KMS-11 (cell line): ENCODE measurements at regions not wholly inside any gene's neighbourhood (a gene's known extent, or its start where the extent isn't known, plus 50 kb on each side); places are given as distances from the start of the nearest gene placed in this dataset.

Source experiments
- H2AFZ ChIP-seq: fragments of 200-600 bp; sonication (generic); 2 replicates; pipeline ENCODE4 v1.6.1; 2016; ENCODE audit warnings: antibody characterized with exemption, mixed run types, low read depth
- H3K27ac ChIP-seq: fragments of 200-600 bp; sonication (generic); 2 replicates; pipeline ENCODE4 v1.6.1; 2016; ENCODE audit warnings: mild to moderate bottlenecking, mixed run types
- H3K27me3 ChIP-seq: fragments of 200-600 bp; sonication (generic); 2 replicates; pipeline ENCODE4 v1.6.1; 2017; ENCODE audit warnings: mild to moderate bottlenecking, low read depth, mixed run types, moderate library complexity; ENCODE audit not compliant: insufficient read depth
- H3K36me3 ChIP-seq: fragments of 200-600 bp; sonication (generic); 2 replicates; pipeline ENCODE4 v1.6.1; 2017; ENCODE audit warnings: mild to moderate bottlenecking, mixed run types; ENCODE audit not compliant: insufficient read depth
- H3K4me1 ChIP-seq: fragments of 200-600 bp; sonication (generic); 2 replicates; pipeline ENCODE4 v1.6.1; 2016; ENCODE audit warnings: mild to moderate bottlenecking, low read depth, mixed run types; ENCODE audit not compliant: poor library complexity, severe bottlenecking
- H3K4me2 ChIP-seq: fragments of 200-600 bp; sonication (generic); 2 replicates; pipeline ENCODE4 v1.7.0; 2016; ENCODE audit warnings: mild to moderate bottlenecking, mixed run types
- H3K4me3 ChIP-seq: fragments of 200-600 bp; sonication (generic); IDR thresholded peaks from 2 replicates; pipeline ENCODE4 v1.6.1; 2017; ENCODE audit warnings: low read depth, low read length, mixed read lengths; ENCODE audit not compliant: insufficient read depth
- H3K79me2 ChIP-seq: fragments of 200-600 bp; sonication (generic); 2 replicates; pipeline ENCODE4 v1.6.1; 2016; ENCODE audit warnings: low read depth, mixed run types; ENCODE audit not compliant: insufficient read depth
- H3K9ac ChIP-seq: fragments of 200-600 bp; sonication (generic); 2 replicates; pipeline ENCODE4 v1.6.1; 2016; ENCODE audit warnings: mild to moderate bottlenecking, mixed run types
- H4K20me1 ChIP-seq: fragments of 200-600 bp; sonication (generic); 2 replicates; pipeline ENCODE4 v1.6.1; 2016; ENCODE audit warnings: mild to moderate bottlenecking, mixed run types; ENCODE audit not compliant: insufficient read depth
- TF ChIP-seq, protein P1 (sequence below): fragments of 200-600 bp; sonication (generic); conservative IDR thresholded peaks from 2 replicates; pipeline ENCODE4 v1.6.1; 2017; ENCODE audit warnings: low read depth, mild to moderate bottlenecking, antibody characterized with exemption, low read length, moderate library complexity, mixed read lengths

DNA sequence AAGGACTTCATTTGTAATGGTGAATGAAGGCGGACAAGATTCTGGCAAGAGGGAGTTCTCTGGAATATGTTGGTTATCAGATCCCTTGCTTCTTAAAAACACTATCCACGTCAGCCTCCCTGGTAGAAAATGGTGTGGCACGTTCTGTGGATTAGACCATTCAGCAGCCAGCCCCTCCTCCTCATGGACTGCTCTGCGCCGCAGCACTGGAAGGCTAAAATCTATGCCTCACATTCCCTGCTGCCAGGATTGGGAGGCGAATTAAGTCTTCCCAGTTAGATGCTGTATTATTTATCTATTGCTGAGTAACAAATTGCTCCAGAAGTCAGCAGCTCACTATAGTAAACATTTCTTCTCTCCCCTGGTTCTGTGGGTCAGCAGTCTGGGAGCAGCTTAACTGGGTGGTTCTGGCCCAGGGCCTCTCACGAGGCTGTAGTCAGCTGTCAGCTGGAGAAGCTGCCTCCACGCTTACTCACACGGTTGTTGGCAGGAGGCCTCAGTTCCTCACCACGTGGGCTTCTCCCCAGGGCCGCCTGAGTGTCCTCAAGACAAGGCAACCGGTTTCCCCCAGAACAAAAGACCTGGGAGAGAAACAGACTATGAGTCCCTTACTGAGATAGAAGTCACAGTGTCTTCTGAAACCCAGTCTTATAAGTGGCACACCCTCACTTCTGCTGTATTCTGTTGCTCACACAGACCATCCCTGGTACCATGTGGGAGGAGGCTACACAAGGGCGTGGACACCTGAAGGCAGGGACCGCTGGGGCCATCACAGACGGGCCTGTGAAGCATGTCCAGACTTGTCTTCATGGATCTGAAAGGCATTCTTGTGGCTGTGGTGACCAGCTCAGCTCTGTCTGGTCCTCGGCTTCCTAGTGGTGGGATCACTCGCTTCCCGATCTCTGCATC, 101.0 kb downstream of the NRN1 start:
- no peak overlapping the region for H3K4me3 ChIP-seq
- H3K4me2 ChIP-seq = no peak overlapping the region
- TF ChIP-seq, protein P1, sequence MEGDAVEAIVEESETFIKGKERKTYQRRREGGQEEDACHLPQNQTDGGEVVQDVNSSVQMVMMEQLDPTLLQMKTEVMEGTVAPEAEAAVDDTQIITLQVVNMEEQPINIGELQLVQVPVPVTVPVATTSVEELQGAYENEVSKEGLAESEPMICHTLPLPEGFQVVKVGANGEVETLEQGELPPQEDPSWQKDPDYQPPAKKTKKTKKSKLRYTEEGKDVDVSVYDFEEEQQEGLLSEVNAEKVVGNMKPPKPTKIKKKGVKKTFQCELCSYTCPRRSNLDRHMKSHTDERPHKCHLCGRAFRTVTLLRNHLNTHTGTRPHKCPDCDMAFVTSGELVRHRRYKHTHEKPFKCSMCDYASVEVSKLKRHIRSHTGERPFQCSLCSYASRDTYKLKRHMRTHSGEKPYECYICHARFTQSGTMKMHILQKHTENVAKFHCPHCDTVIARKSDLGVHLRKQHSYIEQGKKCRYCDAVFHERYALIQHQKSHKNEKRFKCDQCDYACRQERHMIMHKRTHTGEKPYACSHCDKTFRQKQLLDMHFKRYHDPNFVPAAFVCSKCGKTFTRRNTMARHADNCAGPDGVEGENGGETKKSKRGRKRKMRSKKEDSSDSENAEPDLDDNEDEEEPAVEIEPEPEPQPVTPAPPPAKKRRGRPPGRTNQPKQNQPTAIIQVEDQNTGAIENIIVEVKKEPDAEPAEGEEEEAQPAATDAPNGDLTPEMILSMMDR = no peak
- no peak overlapping the region for H3K9ac ChIP-seq
- H3K79me2 ChIP-seq = no peaks in the 10 kb centered on the region
- H3K36me3 ChIP-seq = no peaks in the 10 kb centered on the region
- H3K27ac ChIP-seq = no peak overlapping the region
- no peaks in the 10 kb centered on the region for H3K27me3 ChIP-seq
- H3K4me1 ChIP-seq = no peaks in the 10 kb centered on the region
- H4K20me1 ChIP-seq = no peaks in the 10 kb centered on the region
- H2AFZ ChIP-seq = no peak overlapping the region

DNA sequence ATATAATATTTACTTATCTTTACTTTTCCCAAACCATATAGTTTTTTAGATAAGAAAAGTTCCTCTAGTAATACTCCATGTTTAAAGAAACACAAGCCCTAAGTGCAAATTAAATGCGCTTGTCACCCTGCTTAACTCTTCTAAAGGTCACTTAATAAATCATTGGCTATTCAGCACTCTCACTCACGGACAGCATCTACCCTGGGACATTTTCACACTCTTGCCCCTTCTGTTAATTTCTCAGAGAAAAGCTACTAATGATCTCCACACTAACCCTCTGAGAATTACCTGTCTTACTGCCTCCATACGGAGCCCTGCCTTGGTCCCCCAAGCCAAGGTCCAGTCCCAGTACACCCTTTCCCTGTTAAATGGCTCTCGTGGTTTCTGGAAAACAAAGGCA, 102.2 kb downstream of the NRN1 start:
- Histone ChIP-seq H3K4me1 (no peaks in the 10 kb centered on the region), H4K20me1 (no peaks in the 10 kb centered on the region), H3K4me2 (no peak overlapping the region), H3K36me3 (no peaks in the 10 kb centered on the region), H3K27ac (no peak overlapping the region), H2AFZ (no peak overlapping the region), H3K9ac (no peak overlapping the region), H3K27me3 (no peaks in the 10 kb centered on the region), H3K79me2 (no peaks in the 10 kb centered on the region), H3K4me3 (no peak overlapping the region)
- TF ChIP-seq, protein P1 = no peak

DNA sequence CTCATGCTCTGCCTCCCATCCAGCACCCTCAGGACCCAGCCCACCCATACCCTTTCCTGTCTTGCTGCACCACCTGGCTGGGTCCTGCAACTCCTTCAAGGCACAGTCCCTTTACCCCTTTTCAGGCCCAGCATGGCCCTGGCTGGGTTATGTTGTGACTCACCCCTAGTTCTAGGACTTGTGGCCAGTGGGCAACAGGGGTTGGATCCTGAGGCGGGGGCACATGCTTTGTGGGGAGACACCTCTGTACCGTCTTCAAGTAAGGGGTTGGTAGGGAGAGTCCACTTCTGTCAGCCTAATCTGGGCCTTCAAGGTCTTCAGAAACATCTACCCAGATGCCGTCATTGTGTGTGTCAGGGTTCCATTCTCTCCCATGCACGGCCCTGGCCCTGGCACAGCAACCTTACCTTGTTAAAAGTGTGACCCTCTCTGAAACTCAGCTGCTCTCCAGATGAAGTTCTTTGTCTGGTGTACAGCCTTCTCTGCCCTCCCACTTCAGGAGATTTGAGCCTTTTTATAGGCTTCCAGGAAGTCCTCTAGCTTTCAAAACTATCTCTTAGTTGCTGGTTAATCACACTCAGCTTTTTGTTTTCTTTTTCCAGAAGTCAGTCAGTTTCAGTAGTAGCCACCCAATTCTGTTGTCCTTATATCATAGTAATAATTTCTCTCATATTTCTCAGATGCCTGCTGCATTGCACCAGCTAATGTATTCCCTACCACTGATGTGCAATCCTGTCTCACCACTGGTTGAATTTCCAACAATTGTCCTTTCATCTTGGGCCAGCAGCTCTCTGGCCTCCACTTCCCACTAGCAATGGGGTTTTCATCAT, 107.3 kb downstream of the NRN1 start:
- H3K27me3 ChIP-seq = no peaks in the 10 kb centered on the region
- H3K4me2 ChIP-seq = no peak overlapping the region
- H4K20me1 ChIP-seq = no peaks in the 10 kb centered on the region
- H3K36me3 ChIP-seq = no peaks in the 10 kb centered on the region
- no peak overlapping the region for H3K27ac ChIP-seq
- H3K4me3 ChIP-seq = no peak overlapping the region
- no peak overlapping the region for H2AFZ ChIP-seq
- H3K9ac ChIP-seq = no peak overlapping the region
- H3K79me2 ChIP-seq = no peaks in the 10 kb centered on the region
- TF ChIP-seq, protein P1 = no peak
- no peaks in the 10 kb centered on the region for H3K4me1 ChIP-seq

DNA sequence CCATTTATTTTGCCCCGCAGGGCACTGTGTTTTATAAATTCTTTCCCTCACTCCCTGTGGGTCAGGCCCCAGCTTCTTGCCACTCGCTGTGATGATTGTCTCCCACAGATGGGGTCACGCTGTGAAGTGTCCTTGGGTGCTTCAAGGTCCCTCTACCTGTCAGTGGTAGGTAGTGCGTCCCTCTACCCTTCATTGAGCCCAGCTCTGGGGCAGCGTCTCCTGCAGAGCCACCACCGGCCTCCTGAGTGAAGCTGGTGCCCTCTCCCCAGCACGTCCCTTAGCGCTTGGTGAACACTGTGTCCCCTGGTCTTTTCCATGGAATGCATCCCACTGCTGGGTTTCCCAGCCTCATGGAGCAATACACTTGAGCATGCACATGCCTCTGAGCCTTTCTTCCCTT, 108.2 kb downstream of the NRN1 start:
- Histone ChIP-seq H3K27ac (no peak overlapping the region), H3K4me3 (no peak overlapping the region), H3K4me2 (no peak overlapping the region), H3K9ac (no peak overlapping the region), H3K36me3 (no peaks in the 10 kb centered on the region), H2AFZ (no peak overlapping the region), H3K27me3 (no peaks in the 10 kb centered on the region), H3K79me2 (no peaks in the 10 kb centered on the region), H3K4me1 (no peaks in the 10 kb centered on the region), H4K20me1 (no peaks in the 10 kb centered on the region)
- TF ChIP-seq, protein P1 = no peak
